MV-4-11 (cell line): ENCODE measurements at regions not wholly inside any gene's neighbourhood (a gene's known extent, or its start where the extent isn't known, plus 50 kb on each side); places are given as distances from the start of the nearest gene placed in this dataset.

Experiments used
- DNase-seq: peaks from one replicate; lab custom pipeline; 2025; lab: John Stamatoyannopoulos, UW

DNA sequence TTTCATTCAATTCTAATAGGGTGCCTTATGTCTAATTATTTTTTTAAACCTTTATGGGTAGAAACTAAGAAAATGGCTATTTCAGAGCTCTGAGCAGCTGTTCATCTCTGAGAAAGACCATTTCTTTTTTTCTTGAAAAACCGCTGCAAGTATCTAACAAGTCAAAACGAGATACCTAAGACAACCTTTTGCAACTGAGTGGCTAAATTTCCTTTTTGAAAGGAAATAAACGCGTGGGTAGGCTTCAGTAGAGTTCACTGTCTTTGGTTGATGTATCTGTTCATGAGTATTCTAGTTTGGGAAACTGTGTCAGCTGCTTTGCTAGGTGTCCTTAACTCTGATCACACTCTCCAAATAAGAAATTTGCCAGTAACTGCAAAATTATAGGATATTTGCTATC lies 104.3 kb upstream of the LINC00305 start:
- no peak for DNase-seq

DNA sequence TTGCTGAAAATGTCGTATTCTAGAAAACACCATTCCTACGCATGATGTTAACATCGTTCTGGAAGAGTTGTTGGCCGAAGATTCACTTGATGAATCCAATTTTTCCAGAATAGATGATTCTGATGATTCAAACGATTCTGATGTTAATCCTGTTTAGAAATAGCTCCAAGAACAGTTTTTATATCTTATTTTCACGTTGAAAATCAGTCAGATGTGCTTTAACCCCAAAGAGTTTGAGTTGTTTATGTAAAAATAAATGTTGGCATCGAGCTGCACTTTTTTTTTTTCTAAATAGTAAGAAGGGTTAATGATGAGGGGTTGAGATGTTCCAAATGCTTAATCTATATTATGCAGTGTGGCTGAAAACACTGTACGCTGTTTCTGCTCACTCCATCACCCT lies 99.9 kb upstream of the LINC00305 start:
- no peak for DNase-seq

DNA sequence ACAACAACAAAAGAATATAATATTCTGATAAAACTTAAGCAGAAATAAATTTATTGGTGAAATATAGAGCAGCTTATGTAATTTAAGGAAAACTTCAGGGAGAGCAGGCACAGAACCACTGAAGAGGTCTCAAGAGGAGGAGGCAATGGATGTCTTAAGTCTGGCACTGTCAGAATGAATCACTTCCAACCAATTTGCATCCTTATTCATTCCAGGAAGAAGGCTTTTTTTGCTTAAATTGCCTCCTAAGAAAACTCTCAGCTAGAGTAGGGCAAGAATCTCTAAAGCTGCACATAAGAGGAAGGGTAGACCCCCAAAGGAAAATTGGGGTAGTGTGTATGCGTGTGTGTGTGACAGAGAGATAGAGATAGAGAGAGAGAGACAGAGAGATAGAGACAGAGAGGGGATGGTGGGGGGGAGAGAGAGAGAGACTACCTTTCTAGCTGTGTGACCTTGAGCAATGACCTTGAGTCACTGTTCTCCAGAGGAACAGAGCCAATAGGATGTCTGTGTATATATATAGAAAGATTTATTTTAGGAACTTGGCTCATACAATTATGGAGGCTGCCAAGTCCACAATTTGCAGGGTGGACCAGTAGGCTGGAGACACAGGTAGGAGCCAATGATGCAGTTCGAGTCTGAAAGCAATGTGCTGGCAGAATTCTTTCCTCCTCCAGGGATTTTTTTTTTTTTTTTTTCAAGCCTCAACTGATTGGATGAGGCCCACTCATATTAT lies 96.4 kb upstream of the LINC00305 start:
- DNase-seq = no peak

DNA sequence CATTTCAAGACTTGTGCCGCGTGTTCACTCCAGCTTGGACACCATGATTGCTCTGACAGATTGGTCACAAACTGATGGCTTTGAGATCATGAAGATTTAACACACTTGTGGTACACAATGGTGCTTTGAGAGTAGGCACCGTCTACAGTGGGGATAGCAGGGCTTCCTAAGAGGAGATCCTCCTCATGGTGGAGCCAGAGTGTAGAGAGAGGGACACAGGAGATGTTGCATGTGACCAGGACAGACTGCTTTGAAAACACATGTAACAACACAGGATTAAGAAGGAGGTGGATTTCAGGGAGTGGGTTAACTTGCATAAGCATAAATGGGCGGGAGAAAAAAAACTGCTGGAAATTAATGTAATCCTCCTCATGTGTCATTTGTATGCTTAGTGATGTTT lies 95.7 kb upstream of the LINC00305 start:
- DNase-seq = no peak

- DNase-seq = no peak
Measured at GRCh38 chr18:64240316-64240715, 91.4 kb upstream of the LINC00305 start.

DNA sequence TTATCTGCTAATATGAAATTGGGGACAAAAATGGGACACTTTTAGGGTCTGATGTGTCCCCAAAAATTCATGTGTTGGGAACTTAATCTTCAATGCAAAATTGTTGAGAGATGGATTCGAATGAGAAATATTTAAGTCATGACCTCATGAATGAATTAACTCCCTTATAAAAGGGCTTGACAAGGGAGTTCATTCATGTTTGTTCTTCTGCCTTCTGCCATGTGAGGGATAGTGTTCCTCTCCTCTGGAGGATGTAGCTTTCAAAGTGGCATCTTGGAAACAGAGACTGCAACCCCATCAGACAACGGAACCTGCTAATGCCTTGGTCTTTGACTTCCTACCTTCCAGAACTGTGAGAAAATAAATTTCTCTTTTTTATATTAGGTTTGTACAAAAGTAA lies 89.2 kb upstream of the LINC00305 start:
- no peak for DNase-seq

DNA sequence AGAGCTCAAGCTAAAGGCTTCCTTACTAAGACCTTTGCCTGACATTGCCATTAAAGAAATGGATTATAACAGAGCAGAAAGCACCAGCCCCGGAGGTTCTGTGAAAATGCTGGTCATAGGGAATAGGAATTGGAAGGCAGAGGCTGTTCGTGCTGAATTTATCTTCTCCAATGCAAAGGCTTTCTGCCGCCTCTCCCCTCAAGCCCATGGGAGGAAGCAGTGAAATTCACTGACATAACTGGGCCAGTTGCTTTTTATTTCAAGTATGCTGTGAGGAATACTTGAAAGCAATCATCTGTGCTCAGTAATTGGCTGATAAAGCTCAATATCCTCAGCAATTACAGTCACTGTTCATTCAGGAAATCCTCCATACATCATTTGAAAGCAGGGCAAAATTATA lies 85.4 kb upstream of the LINC00305 start:
- no peak for DNase-seq

GRCh38 chr18:64233851-64234250 lies 85.0 kb upstream of the LINC00305 start:
- no peak for DNase-seq

DNA sequence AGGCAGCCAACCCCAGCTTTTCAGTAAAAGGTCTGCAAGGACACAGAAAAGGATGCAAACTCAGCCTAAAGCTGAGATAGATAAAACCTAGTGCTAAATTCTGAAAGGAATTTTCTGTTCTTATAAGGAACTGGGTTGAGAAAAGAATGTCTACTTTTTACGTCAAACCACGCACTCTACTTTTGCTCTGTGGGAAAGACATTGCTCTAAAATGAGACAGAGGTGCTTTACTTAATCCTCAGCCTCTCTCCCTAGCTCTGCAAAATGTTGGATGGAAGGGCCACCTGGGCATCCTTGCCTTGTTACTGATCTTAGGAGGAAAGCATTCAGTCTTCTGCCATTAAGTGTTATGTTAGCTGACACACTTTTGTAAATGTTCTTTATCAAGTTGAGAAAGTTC lies 72.1 kb upstream of the LINC00305 start:
- no peak for DNase-seq

- no peak for DNase-seq
Measured at GRCh38 chr18:64219517-64219916, 70.6 kb upstream of the LINC00305 start.

DNA sequence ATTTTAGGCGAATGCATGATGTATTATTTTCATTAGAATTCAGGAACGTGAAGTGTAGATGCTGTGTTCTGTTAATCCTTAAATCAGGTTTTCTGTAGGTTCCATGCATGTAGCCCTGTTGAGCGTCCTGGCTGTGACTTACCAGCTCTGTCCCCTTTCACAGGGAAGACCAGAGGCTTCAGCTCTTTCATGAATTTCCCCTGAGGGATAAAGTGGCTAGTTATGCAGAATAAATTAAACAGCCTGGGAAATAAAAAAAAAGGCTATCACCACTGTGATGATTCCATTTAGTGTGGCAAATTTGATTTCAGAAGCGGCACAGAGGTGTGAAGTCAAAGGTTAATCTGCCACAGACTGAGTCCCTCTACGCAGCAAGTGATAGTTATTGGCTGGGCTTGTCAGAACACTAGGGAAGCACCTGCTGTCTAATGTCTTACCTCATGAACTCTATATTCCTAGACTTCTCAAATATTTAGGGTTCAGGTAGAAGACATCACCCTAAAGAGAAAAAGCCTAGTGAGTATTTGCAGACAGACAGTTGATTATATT lies 61.6 kb upstream of the LINC00305 start:
- no peak for DNase-seq

- no peak for DNase-seq
Measured at GRCh38 chr18:64208516-64208915, 59.6 kb upstream of the LINC00305 start.

- no peak for DNase-seq
Measured at GRCh38 chr18:64207820-64208219, 58.9 kb upstream of the LINC00305 start.

GRCh38 chr18:64203295-64203694 lies 54.4 kb upstream of the LINC00305 start:
- no peak for DNase-seq

DNA sequence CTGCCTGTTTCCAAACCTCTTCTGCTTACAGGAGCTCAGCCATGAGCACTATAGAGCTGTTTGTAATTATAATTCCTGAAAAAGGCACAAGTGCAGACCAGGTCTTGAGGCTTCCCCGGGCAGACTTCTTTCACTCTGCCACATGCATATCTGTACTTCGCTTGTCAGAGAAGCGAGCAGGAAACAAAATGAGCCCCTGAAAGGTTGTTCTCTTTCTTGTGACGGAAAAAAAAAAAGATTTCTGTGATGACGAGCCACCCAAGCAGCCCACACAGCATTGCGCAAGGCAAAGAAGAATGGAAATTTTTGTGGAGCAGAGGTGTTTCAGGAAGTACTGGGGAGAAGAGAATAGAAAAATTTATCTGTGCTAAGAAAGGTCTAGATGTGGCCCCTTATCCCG lies 54.0 kb upstream of the LINC00305 start:
- no peak for DNase-seq

- no peak for DNase-seq
Measured at GRCh38 chr18:64202210-64202836, 53.4 kb upstream of the LINC00305 start.

DNA sequence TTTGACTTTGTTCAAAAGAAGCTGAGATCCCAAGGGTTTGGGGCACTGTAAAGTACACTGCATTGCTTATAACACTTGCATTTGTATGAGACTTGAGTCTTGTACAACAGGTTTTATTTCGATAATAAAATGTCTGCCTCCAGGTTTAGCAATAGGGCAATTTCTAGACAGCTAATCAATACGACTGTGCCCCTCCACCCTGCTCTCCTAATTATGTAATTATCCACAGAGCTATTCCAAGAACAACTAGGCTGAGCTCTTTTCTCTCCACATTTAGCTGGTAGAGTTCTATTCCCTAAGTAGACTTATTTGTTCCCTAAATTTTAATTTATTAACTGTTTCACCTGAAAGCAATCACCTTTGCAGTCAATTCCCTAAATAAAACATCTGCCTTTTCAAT lies 52.9 kb upstream of the LINC00305 start:
- no peak for DNase-seq

DNA sequence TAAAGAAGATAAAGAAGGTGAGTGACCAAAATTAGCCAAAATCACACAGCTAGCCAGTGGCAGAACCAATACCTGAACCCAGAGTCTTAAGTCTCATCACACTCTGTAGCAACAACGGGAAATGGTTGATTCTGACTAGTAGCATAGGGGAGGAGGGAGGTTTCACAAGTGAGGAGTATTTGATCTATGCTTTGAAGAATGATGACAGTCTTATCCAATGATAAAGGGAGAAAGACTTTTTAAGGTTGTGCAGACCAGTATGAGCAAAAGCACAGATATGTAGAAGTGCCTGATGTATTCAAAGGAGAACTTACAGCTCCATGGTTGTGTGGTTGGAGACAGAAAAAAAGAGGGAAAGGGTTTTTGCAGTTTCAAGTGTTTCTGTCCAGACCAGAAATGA lies 50.7 kb upstream of the LINC00305 start:
- DNase-seq = no peak
